GM23338 (cell line): ENCODE measurements at regions not wholly inside any gene's neighbourhood (a gene's known extent, or its start where the extent isn't known, plus 50 kb on each side); places are given as distances from the start of the nearest gene placed in this dataset.

Experiments used
- ATAC-seq: fragments of 200-7000 bp; cut with Tn5 transposase; 3 replicates; pipeline ENCODE4 v1.9.1; 2020
- DNase-seq: peaks from one replicate; pipeline ENCODE4 v3.0.0-alpha.2; 2015; ENCODE audit warnings: low spot score
- H2AFZ ChIP-seq: fragments of 200-600 bp; sonication (generic); 2 replicates; pipeline ENCODE4 v1.8.0; 2016; ENCODE audit warnings: antibody characterized with exemption, mild to moderate bottlenecking, moderate library complexity
- H3F3A ChIP-seq: fragments of 200-600 bp; sonication (generic); replicated peaks from 2 replicates; pipeline ENCODE4 v1.8.0; 2017; ENCODE audit warnings: antibody characterized with exemption, mixed run types, low read depth
- H3K27ac ChIP-seq: fragments of 200-600 bp; sonication (generic); 2 replicates; pipeline ENCODE4 v1.6.1; 2016; ENCODE audit warnings: low read depth
- H3K27me3 ChIP-seq: fragments of 200-600 bp; sonication (generic); 2 replicates; pipeline ENCODE4 v1.8.0; 2016; ENCODE audit warnings: mild to moderate bottlenecking, mixed run types, moderate library complexity; ENCODE audit not compliant: insufficient read depth
- H3K36me3 ChIP-seq: fragments of 200-600 bp; sonication (generic); 2 replicates; pipeline ENCODE4 v1.8.0; 2016; ENCODE audit warnings: mild to moderate bottlenecking; ENCODE audit not compliant: insufficient read depth
- H3K4me1 ChIP-seq: fragments of 200-600 bp; sonication (generic); 2 replicates; pipeline ENCODE4 v1.8.0; 2016; ENCODE audit warnings: mild to moderate bottlenecking, moderate library complexity; ENCODE audit not compliant: insufficient read depth
- H3K4me2 ChIP-seq: fragments of 200-600 bp; sonication (generic); 2 replicates; pipeline ENCODE4 v1.7.1; 2017; ENCODE audit warnings: mixed run types
- H3K4me3 ChIP-seq: fragments of 200-600 bp; sonication (generic); 2 replicates; pipeline ENCODE4 v1.6.1; 2016; ENCODE audit warnings: mixed run types
- H3K79me2 ChIP-seq: fragments of 200-600 bp; sonication (generic); replicated peaks from 2 replicates; pipeline ENCODE4 v1.8.0; 2017; ENCODE audit warnings: mild to moderate bottlenecking; ENCODE audit not compliant: insufficient read depth
- H3K9me2 ChIP-seq: fragments of 200-600 bp; sonication (generic); 2 replicates; pipeline ENCODE4 v1.8.0; 2017; ENCODE audit not compliant: insufficient read depth
- H4K20me1 ChIP-seq: fragments of 200-600 bp; sonication (generic); replicated peaks from 2 replicates; pipeline ENCODE4 v1.8.0; 2017; ENCODE audit warnings: mild to moderate bottlenecking; ENCODE audit not compliant: insufficient read depth
- H3K27ac Mint-ChIP-seq: 2 replicates; pipeline ENCODE4 v1.8.0; 2020; ENCODE audit warnings: inconsistent platforms, mild to moderate bottlenecking, moderate library complexity, mixed read lengths
- H3K27me3 Mint-ChIP-seq: 3 replicates; pipeline ENCODE4 v1.8.0; 2022; ENCODE audit warnings: low read depth, mild to moderate bottlenecking, moderate library complexity, mixed read lengths, inconsistent platforms; ENCODE audit not compliant: insufficient read depth, poor library complexity
- H3K36me3 Mint-ChIP-seq: 3 replicates; pipeline ENCODE4 v1.8.0; 2021; ENCODE audit warnings: low read depth, mild to moderate bottlenecking, inconsistent platforms, moderate library complexity, mixed read lengths
- H3K4me1 Mint-ChIP-seq: 3 replicates; pipeline ENCODE4 v1.8.0; 2020; ENCODE audit warnings: mild to moderate bottlenecking, inconsistent platforms, mixed read lengths
- H3K4me3 Mint-ChIP-seq: 3 replicates; pipeline ENCODE4 v1.8.0; 2021; ENCODE audit warnings: moderate library complexity, mild to moderate bottlenecking, inconsistent platforms, mixed read lengths
- H3K9me3 Mint-ChIP-seq: 3 replicates; pipeline ENCODE4 v1.8.0; 2020; ENCODE audit warnings: moderate library complexity, mild to moderate bottlenecking, inconsistent platforms, mixed read lengths
- NANOG ChIP-seq: IDR thresholded peaks from 2 replicates; pipeline ENCODE4 v1.6.1; 2016; ENCODE audit warnings: antibody characterized with exemption, borderline replicate concordance
- REST ChIP-seq: IDR thresholded peaks from one replicate; pipeline ENCODE4 v1.6.1; 2018; ENCODE audit warnings: antibody characterized with exemption; ENCODE audit not compliant: unreplicated experiment
- ZNF114 ChIP-seq: fragments of 250-450 bp; sonication (Bioruptor Pico); IDR thresholded peaks from 2 replicates; pipeline ENCODE4 v1.5.0; 2020; ENCODE audit warnings: mild to moderate bottlenecking, moderate library complexity

DNA sequence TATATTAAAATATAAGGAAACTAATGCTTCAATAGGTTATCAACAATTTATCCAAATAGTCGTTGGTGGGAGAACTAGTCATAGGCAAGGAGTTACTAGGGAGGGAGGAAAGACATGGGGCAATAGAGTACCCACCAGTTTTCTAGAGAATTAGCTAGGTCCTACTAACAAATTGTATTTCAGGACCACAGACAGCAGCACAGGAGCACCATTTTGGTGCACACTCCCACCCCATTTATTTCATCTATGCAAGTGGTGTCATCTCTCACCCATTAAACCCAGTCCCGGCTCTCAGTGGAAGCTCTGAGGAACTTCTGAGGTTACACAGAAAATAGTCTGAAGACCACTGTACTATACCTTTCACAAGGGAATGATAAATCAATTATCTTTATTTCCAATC is 89.0 kb upstream of the BCAR3 start:
- Histone ChIP-seq H3K79me2 (no peaks in the 10 kb centered on the region), H3K36me3 (no peaks in the 10 kb centered on the region), H3K27ac (no peak overlapping the region), H3K27me3 (no peaks in the 10 kb centered on the region), H3K4me3 (no peak overlapping the region), H3K4me1 (peaks cover 21% of the 10 kb centered on the region), H3K9me2 (peaks cover 3% of the 10 kb centered on the region), H4K20me1 (no peaks in the 10 kb centered on the region), H3F3A (no peaks in the 10 kb centered on the region), H3K4me2 (no peak overlapping the region), H2AFZ (no peak overlapping the region)
- peaks cover 2% of the 10 kb centered on the region for H3K27me3 Mint-ChIP-seq
- no peaks in the 10 kb centered on the region; the same call in 2 of the 3 replicates for H3K9me3 Mint-ChIP-seq
- ATAC-seq (no peak), DNase-seq (peak; percentile 57)
- no peak overlapping the region for H3K27ac Mint-ChIP-seq
- peaks cover 32% of the 10 kb centered on the region for H3K4me1 Mint-ChIP-seq
- H3K4me3 Mint-ChIP-seq = no peak overlapping the region
- TF ChIP-seq NANOG = no peak
- peak; percentile 72 for TF ChIP-seq REST
- no peaks in the 10 kb centered on the region for H3K36me3 Mint-ChIP-seq

DNA sequence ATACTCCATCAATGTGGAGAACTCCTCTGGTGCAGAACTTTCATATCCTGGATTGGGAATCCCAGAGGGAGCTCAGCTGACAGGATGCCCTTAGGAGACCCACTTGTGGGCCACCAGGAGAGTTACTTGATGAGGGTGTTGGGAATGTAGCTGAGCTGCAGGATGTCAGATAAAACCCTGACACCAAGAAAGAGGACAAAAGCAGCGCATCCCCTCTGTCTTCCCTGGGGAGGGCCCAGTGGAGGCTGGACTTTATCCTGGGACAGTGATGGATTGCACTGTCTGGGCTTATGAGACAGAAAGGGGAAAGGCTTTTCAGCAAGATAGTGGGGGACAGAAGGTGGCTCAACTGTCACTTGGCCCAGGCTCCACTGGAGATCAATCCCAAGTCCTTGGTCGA is 88.1 kb upstream of the BCAR3 start:
- TF ChIP-seq ZNF114 (CRISPR knock-in tag) = no peak
- peak; percentile 1 for TF ChIP-seq REST
- peaks cover 32% of the 10 kb centered on the region for H3K4me1 Mint-ChIP-seq
- no peak overlapping the region for H3K4me3 ChIP-seq
- peaks cover 2% of the 10 kb centered on the region for H3K27me3 Mint-ChIP-seq
- peaks cover 8% of the 10 kb centered on the region for H3K9me2 ChIP-seq
- peaks cover 21% of the 10 kb centered on the region for H3K4me1 ChIP-seq
- no peaks in the 10 kb centered on the region for H3K36me3 ChIP-seq
- H3K79me2 ChIP-seq = no peaks in the 10 kb centered on the region
- H3K36me3 Mint-ChIP-seq = no peaks in the 10 kb centered on the region
- H3K4me3 Mint-ChIP-seq = no peak overlapping the region
- no peaks in the 10 kb centered on the region for H4K20me1 ChIP-seq
- no peak for DNase-seq
- no peak for ATAC-seq
- H3K9me3 Mint-ChIP-seq = no peaks in the 10 kb centered on the region; the same call in 2 of the 3 replicates
- peak overlapping the region; percentile 94 for H2AFZ ChIP-seq
- no peaks in the 10 kb centered on the region for H3K27me3 ChIP-seq
- H3K27ac ChIP-seq = no peak overlapping the region
- H3K27ac Mint-ChIP-seq = no peak overlapping the region
- peak overlapping the region; percentile 52 for H3K4me2 ChIP-seq
- H3F3A ChIP-seq = no peaks in the 10 kb centered on the region
